ENCODE measurements at regions not wholly inside any gene's neighbourhood (a gene's known extent, or its start where the extent isn't known, plus 50 kb on each side); places are given as distances from the start of the nearest gene placed in this dataset.

- no peak overlapping the region for H2AFZ ChIP-seq (ENCODE audit: low read depth, low read length)
- H3K36me3 ChIP-seq (replicated peaks; ENCODE audit: low read depth, low read length) = no peaks in the 10 kb centered on the region
- no peak overlapping the region for H3K27ac ChIP-seq (ENCODE audit: low read length)
- no peaks in the 10 kb centered on the region for H3K27me3 ChIP-seq (ENCODE audit: low read depth, low read length)
- H3K4me3 ChIP-seq (ENCODE audit: low read length) = no peak overlapping the region
- H3K4me1 ChIP-seq (ENCODE audit: low read length) = peaks cover 24% of the 10 kb centered on the region
- H3K79me2 ChIP-seq (ENCODE audit: low read length) = no peaks in the 10 kb centered on the region
- H3K4me2 ChIP-seq (ENCODE audit: low read length) = no peak overlapping the region
- no peak overlapping the region for H3K9ac ChIP-seq (ENCODE audit: low read length)
- H4K20me1 ChIP-seq (ENCODE audit: insufficient read depth, low read length) = no peaks in the 10 kb centered on the region
- TF ChIP-seq CTCF (IDR thresholded peaks at IDR 0.05; ENCODE audit: low read depth, low read length) (no peak), EZH2phosphoT487 (IDR thresholded peaks at IDR 0.05; ENCODE audit: low read depth) (no peak)
- H3K9me3 ChIP-seq (ENCODE audit: insufficient read depth, low read length) = no peaks in the 10 kb centered on the region
Measured at GRCh38 chr3:154967090-154967489, 113.0 kb upstream of the MME start.

GRCh38 chr3:154956815-154957214 is 123.3 kb upstream of the MME start:
- Histone ChIP-seq H3K4me3 (ENCODE audit: low read length) (no peak overlapping the region), H2AFZ (ENCODE audit: low read depth, low read length) (no peak overlapping the region), H3K27me3 (ENCODE audit: low read depth, low read length) (no peaks in the 10 kb centered on the region), H4K20me1 (ENCODE audit: insufficient read depth, low read length) (no peaks in the 10 kb centered on the region), H3K9me3 (ENCODE audit: insufficient read depth, low read length) (no peaks in the 10 kb centered on the region; the same call in 1 of the 2 replicates), H3K79me2 (ENCODE audit: low read length) (no peaks in the 10 kb centered on the region), H3K4me2 (ENCODE audit: low read length) (no peak overlapping the region), H3K9ac (ENCODE audit: low read length) (no peak overlapping the region), H3K36me3 (replicated peaks; ENCODE audit: low read depth, low read length) (no peaks in the 10 kb centered on the region), H3K4me1 (ENCODE audit: low read length) (peaks cover 24% of the 10 kb centered on the region), H3K27ac (ENCODE audit: low read length) (no peak overlapping the region)
- TF ChIP-seq CTCF (IDR thresholded peaks at IDR 0.05; ENCODE audit: low read depth, low read length) (no peak), EZH2phosphoT487 (IDR thresholded peaks at IDR 0.05; ENCODE audit: low read depth) (no peak)

GRCh38 chr3:154955907-154956533 is 124.1 kb upstream of the MME start:
- no peak for TF ChIP-seq EZH2phosphoT487 (IDR thresholded peaks at IDR 0.05; ENCODE audit: low read depth)
- no peak for TF ChIP-seq CTCF (IDR thresholded peaks at IDR 0.05; ENCODE audit: low read depth, low read length)
- peaks cover 19% of the 10 kb centered on the region for H3K4me1 ChIP-seq (ENCODE audit: low read length)
- no peak overlapping the region for H3K4me3 ChIP-seq (ENCODE audit: low read length)
- no peak overlapping the region for H3K27ac ChIP-seq (ENCODE audit: low read length)
- no peak overlapping the region for H2AFZ ChIP-seq (ENCODE audit: low read depth, low read length)
- H3K79me2 ChIP-seq (ENCODE audit: low read length) = no peaks in the 10 kb centered on the region
- no peaks in the 10 kb centered on the region for H4K20me1 ChIP-seq (ENCODE audit: insufficient read depth, low read length)
- no peaks in the 10 kb centered on the region for H3K36me3 ChIP-seq (replicated peaks; ENCODE audit: low read depth, low read length)
- no peaks in the 10 kb centered on the region; the same call in 1 of the 2 replicates for H3K9me3 ChIP-seq (ENCODE audit: insufficient read depth, low read length)
- no peak overlapping the region for H3K9ac ChIP-seq (ENCODE audit: low read length)
- H3K4me2 ChIP-seq (ENCODE audit: low read length) = no peak overlapping the region
- H3K27me3 ChIP-seq (ENCODE audit: low read depth, low read length) = no peaks in the 10 kb centered on the region

- Histone ChIP-seq H3K9me3 (ENCODE audit: insufficient read depth, low read length) (no peaks in the 10 kb centered on the region; the same call in 1 of the 2 replicates), H2AFZ (ENCODE audit: low read depth, low read length) (no peak overlapping the region), H3K79me2 (ENCODE audit: low read length) (no peaks in the 10 kb centered on the region), H3K4me1 (ENCODE audit: low read length) (peaks cover 8% of the 10 kb centered on the region; the same call in 1 of the 2 replicates), H3K27me3 (ENCODE audit: low read depth, low read length) (no peaks in the 10 kb centered on the region), H3K9ac (ENCODE audit: low read length) (no peak overlapping the region), H3K4me3 (ENCODE audit: low read length) (no peak overlapping the region), H3K27ac (ENCODE audit: low read length) (no peak overlapping the region), H3K4me2 (ENCODE audit: low read length) (no peak overlapping the region), H4K20me1 (ENCODE audit: insufficient read depth, low read length) (no peaks in the 10 kb centered on the region), H3K36me3 (replicated peaks; ENCODE audit: low read depth, low read length) (no peaks in the 10 kb centered on the region)
- TF ChIP-seq EZH2phosphoT487 (IDR thresholded peaks at IDR 0.05; ENCODE audit: low read depth) (no peak), CTCF (IDR thresholded peaks at IDR 0.05; ENCODE audit: low read depth, low read length) (peak; percentile 67)
Measured at GRCh38 chr3:154954757-154955156, 125.4 kb upstream of the MME start.
